ENCODE measurements at regions not wholly inside any gene's neighbourhood (a gene's known extent, or its start where the extent isn't known, plus 50 kb on each side); places are given as distances from the start of the nearest gene placed in this dataset.
"Not testable (repeated sequence)": the region's sequence is repeated elsewhere in the genome, so short reads cannot be mapped to it uniquely, and the experiment has no call there.

- DNase-seq (ENCODE audit: low spot score), result no peak
Observed at GRCh38 chr5:158261674-158262367, 402.9 kb upstream of the CLINT1 start.

DNA sequence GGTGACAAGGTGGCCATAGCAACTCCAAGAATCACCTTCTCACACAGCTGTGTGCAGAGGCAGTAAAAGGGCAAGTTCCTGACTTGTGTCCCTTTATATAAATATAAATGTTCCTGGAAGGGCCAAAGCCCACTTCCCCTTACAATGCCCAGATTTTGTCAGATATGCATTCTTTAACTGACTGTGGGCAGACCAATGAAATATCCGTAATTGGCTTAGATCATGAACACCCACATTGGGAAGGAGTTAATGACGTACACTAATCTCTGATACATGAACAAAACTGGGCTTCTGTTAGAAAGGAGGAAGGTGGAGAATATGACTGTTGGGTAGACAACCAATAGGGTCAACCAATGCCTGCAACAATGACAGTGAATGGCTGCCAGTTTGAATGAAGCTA, 397.2 kb upstream of the CLINT1 start:
- DNase-seq (ENCODE audit: low spot score), result no peak

DNA sequence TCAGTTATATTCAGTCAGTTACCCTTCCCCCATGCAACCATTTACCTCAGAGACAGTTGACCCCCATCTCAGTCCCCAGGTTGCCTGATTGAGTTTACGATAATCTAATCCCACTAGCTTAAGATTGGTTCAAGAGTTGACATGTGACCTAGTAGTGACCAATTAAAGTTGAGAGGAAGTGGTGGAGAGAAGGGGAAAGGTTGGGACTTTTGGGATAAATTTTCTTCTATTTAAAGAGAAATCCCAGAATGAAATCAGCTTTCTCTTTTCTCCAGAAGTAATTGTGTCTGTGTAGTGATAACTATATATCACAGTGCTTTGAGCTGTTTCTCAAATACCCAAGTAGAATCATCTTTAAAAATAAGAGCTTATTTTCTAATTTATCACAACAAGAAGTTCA, 396.7 kb upstream of the CLINT1 start:
- DNase-seq (ENCODE audit: low spot score), result no peak

DNA sequence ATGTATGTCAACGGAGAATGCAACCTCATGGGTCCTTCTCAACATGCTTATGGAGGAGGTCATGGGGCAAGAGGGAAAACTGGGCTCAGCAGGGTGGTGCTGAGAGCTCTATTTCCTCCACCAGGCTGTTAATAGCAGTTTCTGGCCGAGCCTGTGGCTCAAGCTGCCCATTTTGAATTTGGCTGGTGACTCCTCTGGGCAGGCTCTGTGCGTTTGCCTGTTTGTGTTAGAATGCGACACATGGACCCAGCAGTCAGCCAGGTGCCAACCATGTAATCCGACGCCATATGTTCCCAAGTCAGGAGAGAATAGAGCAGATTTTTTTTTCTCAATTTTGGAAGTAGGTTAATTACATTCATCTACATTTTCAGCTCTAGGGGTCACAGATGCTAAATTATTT, 387.7 kb upstream of the CLINT1 start:
- peak; percentile 71 for DNase-seq (ENCODE audit: low spot score)

GRCh38 chr5:158245513-158245912, 386.6 kb upstream of the CLINT1 start:
- DNase-seq (ENCODE audit: low spot score), result no peak

DNA sequence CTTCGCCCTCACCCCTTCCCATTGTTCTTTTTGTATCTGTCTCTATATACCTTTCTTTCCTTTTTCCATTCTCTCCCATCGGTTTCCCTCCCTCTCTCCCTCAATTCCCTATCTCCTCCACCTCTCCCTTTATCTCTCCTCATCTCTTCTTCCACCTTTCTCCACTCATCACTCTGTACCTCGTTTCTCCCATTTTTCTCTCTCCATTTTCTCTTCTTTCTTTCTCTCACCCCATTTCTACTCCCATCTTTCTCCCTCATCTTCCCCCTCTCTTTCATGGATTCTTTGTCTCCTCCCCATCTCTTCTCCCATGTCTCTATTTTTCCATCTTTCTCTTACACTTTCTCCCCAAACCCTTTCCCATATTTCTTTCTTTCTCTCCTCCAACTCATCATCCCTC, 385.9 kb upstream of the CLINT1 start:
- DNase-seq (ENCODE audit: low spot score), result no peak

DNA sequence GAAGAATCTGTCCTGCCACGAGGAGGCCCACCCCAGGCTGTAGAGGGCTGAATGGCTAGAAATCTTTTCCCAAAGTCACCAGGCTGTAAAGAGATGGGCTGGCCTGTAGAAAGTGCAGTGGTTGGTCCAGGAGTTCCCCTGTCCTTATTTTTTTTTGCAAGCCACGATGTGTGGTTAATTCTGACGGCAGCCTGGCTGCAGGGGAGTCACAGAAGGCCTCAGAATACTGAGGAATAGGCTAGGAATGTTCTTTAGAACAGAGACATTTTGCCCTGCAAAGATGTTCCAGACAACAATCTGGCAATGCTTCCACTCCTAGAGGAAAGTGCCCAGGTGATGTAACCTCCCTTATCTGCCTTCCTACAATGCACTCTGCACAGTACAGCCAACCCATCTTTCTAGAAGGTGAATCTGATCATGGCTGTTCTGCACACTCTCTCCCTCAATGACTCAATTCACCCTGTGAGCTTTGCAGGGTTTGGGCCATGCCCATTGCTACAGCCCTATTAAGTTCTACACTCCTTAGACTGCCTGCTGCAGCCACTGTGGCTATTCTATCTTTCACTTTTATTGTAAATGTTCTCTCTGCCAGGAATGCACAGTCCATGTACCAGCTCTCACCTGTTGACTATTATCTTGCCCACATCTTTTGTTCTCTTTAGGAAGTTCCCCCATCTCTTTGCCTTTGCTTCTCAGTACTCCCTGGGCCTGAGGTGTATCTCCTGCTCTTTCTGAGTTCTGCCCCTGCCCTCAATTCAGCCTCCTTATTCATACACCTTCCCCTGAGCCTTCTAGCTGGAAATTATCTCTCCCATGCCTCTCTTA, 377.8 kb upstream of the CLINT1 start:
- no peak for DNase-seq (ENCODE audit: low spot score)

GRCh38 chr5:158235159-158235547, 376.2 kb upstream of the CLINT1 start:
- DNase-seq (ENCODE audit: low spot score), result no peak

DNA sequence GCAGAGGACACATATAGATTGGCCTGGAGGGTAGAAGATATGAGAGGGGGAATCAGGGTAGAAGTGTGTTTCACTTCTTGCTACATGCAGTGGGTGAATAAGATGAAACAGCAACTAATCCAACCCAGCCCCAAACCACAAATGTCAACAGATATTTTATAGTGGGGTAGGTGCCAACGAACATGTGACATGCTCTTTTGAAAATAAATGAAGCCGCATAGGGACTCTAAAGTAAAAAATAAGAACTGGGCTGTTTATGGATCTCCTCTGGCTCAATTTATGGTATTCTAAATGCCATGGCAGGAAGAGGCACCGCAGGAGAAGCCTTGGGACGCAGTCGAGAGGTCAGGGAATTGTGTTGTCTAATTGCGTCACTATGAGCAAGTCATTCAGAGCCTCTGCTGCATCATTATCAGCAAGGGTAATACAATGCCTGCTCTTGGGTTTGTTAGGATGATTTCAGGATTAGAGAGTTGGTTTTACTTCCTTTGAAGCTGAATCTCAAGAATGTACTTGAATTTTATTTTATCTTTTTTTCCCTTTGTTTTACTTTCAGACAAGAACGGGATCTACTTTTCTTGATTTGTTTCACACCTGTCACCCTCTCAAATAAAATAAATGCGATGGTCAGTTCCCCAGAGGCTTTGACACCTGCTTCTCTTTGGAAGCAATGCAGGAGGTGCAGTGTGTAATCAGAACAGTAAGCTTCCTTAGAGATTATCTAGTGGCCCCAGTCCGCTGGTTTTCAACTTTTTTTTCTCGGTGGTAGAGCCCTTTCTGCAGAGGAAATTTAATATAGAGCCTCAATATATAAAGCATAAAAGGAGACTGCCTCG, 375.6 kb upstream of the CLINT1 start:
- no peak for DNase-seq (ENCODE audit: low spot score)

DNA sequence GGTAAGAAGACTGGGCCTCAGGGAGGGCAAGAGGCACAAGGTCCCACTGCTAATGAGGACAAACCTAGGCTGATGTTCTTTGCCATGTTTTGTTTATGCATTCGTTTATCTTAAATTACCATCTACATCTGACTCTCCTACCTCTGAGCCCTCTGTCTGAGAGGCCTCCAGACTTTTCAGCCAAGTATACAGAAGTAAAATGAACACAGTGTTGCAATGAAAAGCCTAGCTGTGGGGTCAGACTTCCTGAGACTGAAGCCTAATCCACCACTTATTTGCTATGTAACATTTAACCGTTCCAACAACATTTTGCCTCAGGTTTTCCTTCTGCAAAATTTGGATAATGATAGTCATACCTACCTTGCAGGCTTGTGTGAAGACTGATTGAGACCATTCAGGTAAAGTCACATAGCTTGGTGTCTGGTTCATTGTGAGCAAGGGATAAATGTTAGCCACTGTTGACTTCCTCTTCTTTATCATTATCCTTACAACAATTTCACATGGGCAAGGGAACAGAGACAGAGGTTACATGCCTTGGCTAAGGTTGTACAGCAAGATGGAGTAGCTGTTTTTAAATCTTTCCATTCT, 374.9 kb upstream of the CLINT1 start:
- DNase-seq (ENCODE audit: low spot score), result no peak

DNA sequence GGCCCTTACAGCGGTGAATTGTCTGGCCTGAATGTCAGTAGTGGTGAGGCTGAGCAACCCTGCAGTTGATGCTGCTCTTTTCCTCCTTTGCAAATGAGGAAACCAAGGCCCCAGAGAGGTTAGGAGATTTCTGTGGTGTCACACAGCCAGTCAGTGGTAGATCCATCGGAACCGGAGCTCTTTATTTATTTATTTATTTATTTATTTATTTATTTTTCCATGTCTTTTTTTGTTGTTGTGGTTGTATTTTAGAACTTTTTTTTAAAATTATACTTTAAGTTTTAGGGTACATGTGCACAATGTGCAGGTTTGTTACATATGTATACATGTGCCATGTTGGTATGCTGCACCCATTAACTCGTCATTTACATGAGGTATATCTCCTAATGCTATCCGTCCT, 368.4 kb upstream of the CLINT1 start:
- DNase-seq (ENCODE audit: low spot score), result not testable (repeated sequence)

GRCh38 chr5:158226496-158226895, 367.6 kb upstream of the CLINT1 start:
- DNase-seq (ENCODE audit: low spot score), result no peak

DNA sequence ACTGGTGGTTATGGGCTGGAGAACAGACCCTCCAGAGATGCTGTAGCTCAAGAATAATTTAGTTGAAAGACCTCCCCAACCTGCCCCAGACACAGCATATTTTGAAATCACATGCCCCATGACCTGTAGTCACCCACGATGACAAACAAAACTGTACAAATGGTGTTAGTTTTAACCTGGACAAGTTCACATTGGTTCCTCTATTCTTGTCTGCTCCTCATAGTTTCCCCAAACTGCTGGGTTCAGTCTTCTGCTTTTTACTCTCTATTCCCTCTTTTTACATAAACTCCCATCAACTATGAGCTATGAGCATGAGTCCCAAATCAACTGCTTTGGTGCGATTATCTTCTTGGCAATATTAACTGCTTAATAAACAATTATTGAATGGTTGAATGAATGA, 365.3 kb upstream of the CLINT1 start:
- no peak for DNase-seq (ENCODE audit: low spot score)

DNA sequence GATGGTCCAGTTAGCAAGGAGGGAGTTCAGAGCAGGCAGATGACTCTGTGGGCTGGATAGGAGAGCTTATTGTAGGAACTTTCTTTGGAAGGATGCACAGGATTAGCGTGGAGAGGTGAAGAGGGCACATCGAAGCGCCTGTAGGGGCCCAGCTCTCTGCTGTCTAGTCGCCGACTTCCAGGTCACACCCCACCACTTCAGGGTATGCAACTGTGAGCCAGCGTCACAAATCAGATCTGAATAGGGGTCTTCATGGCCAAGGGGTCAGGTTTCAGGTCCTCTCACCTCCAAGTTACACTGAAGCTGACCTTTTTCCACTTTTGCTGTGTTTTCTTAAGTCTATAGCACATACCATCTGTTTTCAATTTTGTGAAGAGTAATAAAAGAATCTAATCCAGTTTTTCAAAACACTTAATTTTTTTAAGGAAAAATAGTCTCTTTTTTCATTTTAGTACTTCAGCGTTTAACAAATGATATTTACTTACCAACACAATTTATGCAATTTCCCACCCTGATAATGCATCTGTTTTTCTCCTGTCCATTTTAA, 364.2 kb upstream of the CLINT1 start:
- no peak for DNase-seq (ENCODE audit: low spot score)

- DNase-seq (ENCODE audit: low spot score), result no peak
Observed at GRCh38 chr5:158212917-158213316, 354.0 kb upstream of the CLINT1 start.

DNA sequence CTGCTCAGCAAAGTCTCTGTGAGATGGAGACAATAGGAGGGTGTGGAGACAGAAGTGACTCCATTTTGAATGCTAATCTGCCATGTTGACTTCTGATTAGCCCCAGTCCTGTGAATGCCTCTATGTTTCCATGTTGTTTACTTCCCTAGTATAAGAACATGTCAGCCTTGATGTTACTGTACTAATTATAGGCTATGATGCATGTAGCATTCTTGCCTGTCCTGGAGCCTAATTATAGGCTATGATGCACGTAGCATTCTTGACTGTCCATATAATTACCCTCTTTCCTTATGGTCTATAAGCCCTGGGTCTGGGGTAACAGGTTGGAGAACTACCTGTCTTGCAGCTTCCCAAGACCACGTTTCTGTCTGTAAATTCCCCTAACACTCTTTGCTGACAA, 353.3 kb upstream of the CLINT1 start:
- DNase-seq (ENCODE audit: low spot score), result no peak

DNA sequence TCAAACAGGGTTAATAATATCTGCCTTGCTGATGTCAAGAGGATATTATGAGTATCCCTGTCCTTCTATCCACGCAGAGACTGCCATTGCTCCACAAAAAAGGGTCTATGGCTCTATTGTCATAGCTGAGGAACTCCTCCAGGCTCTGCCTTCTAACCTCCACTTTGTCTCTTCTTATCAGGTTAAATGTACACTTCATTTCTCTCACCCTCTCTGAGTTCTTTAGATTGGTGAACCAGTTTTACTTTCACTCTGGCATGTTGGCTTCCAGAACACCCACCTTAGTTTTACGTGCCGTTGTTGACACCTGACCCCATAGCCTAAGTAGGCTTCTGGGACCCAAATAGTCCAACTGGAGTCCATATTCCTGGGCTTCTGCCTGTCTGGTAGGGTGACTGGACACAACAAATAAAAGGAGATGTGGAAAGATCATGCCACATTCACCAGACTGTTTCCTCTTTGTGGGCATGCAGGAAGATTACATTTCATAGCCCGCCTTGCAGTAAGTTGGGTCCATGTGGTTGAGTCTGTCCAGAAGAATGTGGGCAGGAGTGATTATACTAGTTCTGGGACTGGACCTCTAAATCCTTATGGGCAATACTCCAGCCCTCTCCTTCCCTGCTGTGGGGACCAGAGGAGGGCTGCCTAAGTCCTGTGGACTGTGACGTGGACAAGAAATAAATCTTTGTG, 350.4 kb upstream of the CLINT1 start:
- DNase-seq (ENCODE audit: low spot score), result no peak

DNA sequence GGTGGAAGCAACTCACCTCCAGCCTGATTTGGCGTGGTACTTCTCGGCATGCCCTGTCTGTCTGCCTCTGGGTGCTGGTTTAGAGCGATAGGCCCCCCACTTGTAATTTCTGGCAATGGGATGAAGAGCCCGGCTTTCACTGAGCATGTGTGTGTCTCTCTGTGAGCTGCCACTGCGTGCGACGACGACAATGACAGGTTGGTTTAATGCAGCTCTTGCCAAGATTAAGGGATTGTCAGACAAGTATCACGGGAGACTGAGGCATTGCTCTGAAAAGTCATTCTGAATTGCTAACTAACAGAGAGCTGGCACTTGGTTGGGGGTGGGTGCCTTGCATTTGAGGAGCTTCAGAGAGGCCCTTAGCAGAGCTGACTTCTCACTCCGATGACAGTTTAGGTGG, 348.8 kb upstream of the CLINT1 start:
- no peak for DNase-seq (ENCODE audit: low spot score)

DNA sequence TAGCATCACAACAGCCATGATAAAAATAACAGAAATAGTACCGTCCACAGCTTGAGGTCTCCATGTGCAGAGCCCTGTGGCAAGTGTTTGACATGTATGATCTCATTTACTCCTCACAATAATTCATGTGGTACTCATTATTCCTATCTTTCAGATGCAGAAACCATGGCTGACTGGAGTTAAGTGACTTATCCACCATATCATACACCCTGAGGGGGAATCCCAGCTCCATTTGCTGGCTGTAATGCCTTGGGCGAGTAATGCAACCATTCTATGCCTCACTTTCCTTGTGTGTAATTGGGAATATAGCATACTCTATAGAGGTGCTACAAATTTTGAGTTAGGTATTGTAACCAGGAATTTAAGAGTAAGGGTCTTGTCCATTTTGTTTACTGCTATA, 347.0 kb upstream of the CLINT1 start:
- DNase-seq (ENCODE audit: low spot score), result no peak

DNA sequence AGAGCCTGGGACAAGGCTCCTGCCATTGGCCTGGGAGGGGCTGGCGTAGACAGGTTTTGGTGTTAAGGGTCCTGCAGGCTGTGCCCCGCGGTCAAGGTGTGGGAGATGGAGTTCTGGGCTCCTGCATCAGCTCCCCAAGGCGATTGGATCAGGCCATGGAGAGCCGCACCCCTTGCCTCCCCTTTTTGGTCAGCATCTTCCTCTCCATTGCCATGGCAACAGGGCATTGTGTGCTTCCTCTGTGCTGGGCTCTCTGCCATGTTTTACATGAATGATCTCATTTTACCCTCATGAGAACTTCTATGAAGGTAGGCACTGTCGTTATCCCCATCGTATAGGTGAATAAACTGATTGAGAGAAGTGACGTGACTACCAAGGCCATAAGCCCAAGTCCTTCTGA, 344.3 kb upstream of the CLINT1 start:
- no peak for DNase-seq (ENCODE audit: low spot score)

DNA sequence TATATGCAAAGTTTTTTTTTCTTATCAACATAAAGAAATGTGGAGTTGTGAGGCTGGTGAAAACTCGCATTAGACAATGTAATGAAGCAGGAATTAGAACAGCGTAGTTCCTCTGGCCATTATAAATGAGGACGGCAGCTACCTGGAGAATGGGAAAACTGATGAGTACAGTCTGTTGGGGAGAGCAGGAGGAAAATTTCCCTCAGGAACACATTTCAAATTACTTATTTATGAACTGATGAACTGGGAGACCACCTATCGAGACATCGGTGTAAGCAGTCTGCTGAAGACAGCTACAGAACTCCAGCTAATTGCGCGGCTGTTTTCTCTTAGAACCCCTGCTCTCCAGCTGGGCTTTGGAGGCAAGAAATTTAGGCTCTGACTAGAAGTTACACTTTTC, 343.9 kb upstream of the CLINT1 start:
- no peak for DNase-seq (ENCODE audit: low spot score)

- no peak for DNase-seq (ENCODE audit: low spot score)
Observed at GRCh38 chr5:158200619-158201018, 341.7 kb upstream of the CLINT1 start.

Measured in D341Med (cell line).